ENCODE measurements at regions not wholly inside any gene's neighbourhood (a gene's known extent, or its start where the extent isn't known, plus 50 kb on each side); places are given as distances from the start of the nearest gene placed in this dataset.

- TF ChIP-seq CTCF (IDR thresholded peaks at IDR 0.05; ENCODE audit: insufficient read depth, missing control alignments): no peak
- DNase-seq (ENCODE audit: insufficient read length, low spot score): no peak
- no peak for FAIRE-seq
Measured at GRCh38 chr7:11895337-11895736, 63.3 kb upstream of the THSD7A start.

GRCh38 chr7:11896663-11897062 is 64.7 kb upstream of the THSD7A start:
- no peak for FAIRE-seq
- no peak for TF ChIP-seq CTCF (IDR thresholded peaks at IDR 0.05; ENCODE audit: insufficient read depth, missing control alignments)
- DNase-seq (ENCODE audit: insufficient read length, low spot score): no peak

DNA sequence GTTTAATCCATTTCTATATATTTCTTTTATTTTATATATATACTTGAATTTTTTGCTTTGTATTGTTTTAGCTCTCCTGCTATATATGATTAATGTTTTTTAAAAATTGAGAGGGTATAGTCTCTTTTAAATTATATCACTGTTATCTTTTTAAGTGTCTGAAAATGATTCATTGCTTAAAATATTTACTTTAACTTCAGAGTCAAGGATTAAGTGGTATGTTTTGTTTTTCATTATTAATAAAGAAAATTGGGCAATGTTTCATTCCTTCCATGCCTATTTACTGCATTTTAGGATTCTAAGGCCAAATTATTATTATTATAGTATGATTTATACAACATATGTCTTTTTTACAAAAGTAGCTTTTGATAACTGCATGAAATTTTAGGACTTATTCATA is 67.2 kb upstream of the THSD7A start:
- no peak for DNase-seq (ENCODE audit: insufficient read length, low spot score)
- FAIRE-seq: no peak
- TF ChIP-seq CTCF (IDR thresholded peaks at IDR 0.05; ENCODE audit: insufficient read depth, missing control alignments): no peak

DNA sequence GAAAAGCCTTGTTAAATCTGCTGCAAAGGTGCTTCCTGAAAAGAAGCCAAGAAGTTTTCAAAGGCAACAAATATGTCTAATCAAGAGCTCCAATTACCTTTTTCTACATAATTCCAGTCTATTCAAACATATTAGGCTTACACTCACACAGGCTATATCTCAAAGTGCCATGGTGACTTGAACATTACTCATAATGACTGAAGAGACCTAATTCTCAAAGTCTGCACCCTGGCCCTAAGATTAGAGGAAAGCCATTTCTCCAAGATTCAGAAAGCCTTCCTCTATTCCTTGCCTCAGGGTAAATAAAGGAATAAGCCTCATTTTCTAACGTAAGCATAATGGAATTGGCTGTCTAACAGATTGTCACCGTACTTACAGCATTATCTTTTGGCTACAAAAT is 78.3 kb upstream of the THSD7A start:
- FAIRE-seq: no peak
- DNase-seq (ENCODE audit: insufficient read length, low spot score): no peak
- no peak for TF ChIP-seq CTCF (IDR thresholded peaks at IDR 0.05; ENCODE audit: insufficient read depth, missing control alignments)

- FAIRE-seq: no peak
Measured at GRCh38 chr7:11911900-11912299, 79.9 kb upstream of the THSD7A start.

GRCh38 chr7:11914645-11915044 is 82.6 kb upstream of the THSD7A start:
- FAIRE-seq (no peak), DNase-seq (ENCODE audit: insufficient read length, low spot score) (no peak)
- no peak for TF ChIP-seq CTCF (IDR thresholded peaks at IDR 0.05; ENCODE audit: insufficient read depth, missing control alignments)

More at GRCh38 chr7:11911900-11912299, 79.9 kb upstream of the THSD7A start:
- no peak for DNase-seq (ENCODE audit: insufficient read length, low spot score)
- no peak for TF ChIP-seq CTCF (IDR thresholded peaks at IDR 0.05; ENCODE audit: insufficient read depth, missing control alignments)

GRCh38 chr7:11923376-11923930 is 91.5 kb upstream of the THSD7A start:
- FAIRE-seq: no peak
- no peak for TF ChIP-seq CTCF (IDR thresholded peaks at IDR 0.05; ENCODE audit: insufficient read depth, missing control alignments)
- no peak for DNase-seq (ENCODE audit: insufficient read length, low spot score)
